Astrocyte (in vitro differentiated cells and primary cell): ENCODE measurements at regions not wholly inside any gene's neighbourhood (a gene's known extent, or its start where the extent isn't known, plus 50 kb on each side); places are given as distances from the start of the nearest gene placed in this dataset.
A peak's percentile ranks its signal among the peaks of the same experiment; 100 is the strongest.

ENCODE experiments used
- DNase-seq: peaks from one replicate; pipeline ENCODE4 v3.0.0-alpha.2; 2010; ENCODE audit warnings: low read depth
- FAIRE-seq: peaks from 2 replicates; lab custom pipeline; 2011; peaks lifted over from hg19 to GRCh38; lab: Jason Lieb, UNC
- H2AFZ ChIP-seq: 2 replicates; pipeline ENCODE4 v1.6.0; 2012; ENCODE audit warnings: low read depth, low read length, inconsistent platforms
- H3K27ac ChIP-seq: 2 replicates; pipeline ENCODE4 v1.5.1; 2011; ENCODE audit warnings: low read depth, low read length, inconsistent platforms
- H3K27me3 ChIP-seq: 2 replicates; pipeline ENCODE4 v1.6.0; 2011; ENCODE audit warnings: low read length, inconsistent platforms; ENCODE audit not compliant: insufficient read depth
- H3K36me3 ChIP-seq: 2 replicates; pipeline ENCODE4 v1.5.1; 2011; ENCODE audit warnings: low read length, inconsistent platforms; ENCODE audit not compliant: insufficient read depth
- H3K4me1 ChIP-seq: 2 replicates; pipeline ENCODE4 v1.5.1; 2011; ENCODE audit warnings: low read length, inconsistent platforms; ENCODE audit not compliant: insufficient read depth
- H3K4me2 ChIP-seq: 2 replicates; pipeline ENCODE4 v1.6.0; 2012; ENCODE audit warnings: low read length, inconsistent platforms
- H3K4me3 ChIP-seq: 2 replicates; pipeline ENCODE4 v1.5.1; 2011; ENCODE audit warnings: low read depth, mild to moderate bottlenecking, low read length, inconsistent platforms; ENCODE audit not compliant: insufficient read depth
- H3K79me2 ChIP-seq: 2 replicates; pipeline ENCODE4 v1.6.0; 2012; ENCODE audit warnings: mild to moderate bottlenecking, low read length, inconsistent platforms; ENCODE audit not compliant: insufficient read depth
- H3K9ac ChIP-seq: 2 replicates; pipeline ENCODE4 v1.6.0; 2012; ENCODE audit warnings: mild to moderate bottlenecking, low read length, inconsistent platforms
- H3K9me3 ChIP-seq: 2 replicates; pipeline ENCODE4 v1.5.1; 2012; ENCODE audit warnings: low read depth, mild to moderate bottlenecking, low read length, inconsistent platforms; ENCODE audit not compliant: insufficient read depth
- H4K20me1 ChIP-seq: 2 replicates; pipeline ENCODE4 v1.6.0; 2012; ENCODE audit warnings: low read length, inconsistent platforms; ENCODE audit not compliant: insufficient read depth
- H3K27ac Mint-ChIP-seq: one replicate; pipeline ENCODE4 v1.8.0; 2021; ENCODE audit warnings: mild to moderate bottlenecking, mixed read lengths; ENCODE audit not compliant: unreplicated experiment
- H3K27me3 Mint-ChIP-seq: one replicate; pipeline ENCODE4 v1.8.0; 2021; ENCODE audit warnings: low read depth, mixed read lengths; ENCODE audit not compliant: unreplicated experiment
- H3K36me3 Mint-ChIP-seq: one replicate; pipeline ENCODE4 v1.8.0; 2021; ENCODE audit warnings: low read depth, mixed read lengths; ENCODE audit not compliant: unreplicated experiment
- H3K4me1 Mint-ChIP-seq: one replicate; pipeline ENCODE4 v1.8.0; 2021; ENCODE audit warnings: low read depth, mixed read lengths; ENCODE audit not compliant: unreplicated experiment
- H3K4me3 Mint-ChIP-seq: one replicate; pipeline ENCODE4 v1.8.0; 2021; ENCODE audit warnings: mild to moderate bottlenecking, moderate library complexity, mixed read lengths; ENCODE audit not compliant: unreplicated experiment
- H3K9me3 Mint-ChIP-seq: one replicate; pipeline ENCODE4 v1.8.0; 2021; ENCODE audit warnings: mild to moderate bottlenecking, mixed read lengths; ENCODE audit not compliant: unreplicated experiment
- EZH2 ChIP-seq: IDR thresholded peaks from 2 replicates; pipeline ENCODE4 v1.6.1; 2012; ENCODE audit warnings: mild to moderate bottlenecking, low read length, inconsistent platforms; ENCODE audit not compliant: insufficient read depth
- TF ChIP-seq, protein P1 (sequence below): IDR thresholded peaks from 2 replicates; pipeline ENCODE4 v1.5.1; 2011; ENCODE audit warnings: low read depth, mild to moderate bottlenecking, inconsistent platforms, low read length, moderate library complexity; ENCODE audit not compliant: insufficient read depth

DNA sequence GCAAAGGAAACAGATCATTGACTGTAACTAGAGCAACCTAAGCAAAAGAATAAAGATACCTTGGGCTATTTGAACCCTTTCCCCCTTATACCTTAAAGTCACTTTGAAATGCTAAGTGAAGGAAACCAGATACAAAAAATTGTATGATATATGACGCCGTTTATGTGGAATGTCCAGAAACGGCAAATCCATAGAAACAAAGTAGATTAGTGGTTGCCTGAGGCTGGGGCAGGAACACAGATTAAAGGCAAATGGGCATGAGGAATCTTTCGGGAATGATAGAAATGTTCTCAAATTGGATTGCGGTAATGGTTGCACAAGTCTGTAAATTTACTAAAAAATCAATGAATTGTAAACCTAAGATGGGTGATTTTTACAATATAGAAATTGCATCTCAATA is 160.1 kb upstream of the CCDC54 start:
- Histone ChIP-seq H3K79me2 (no peaks in the 10 kb centered on the region), H3K27me3 (no peaks in the 10 kb centered on the region), H2AFZ (no peak overlapping the region), H3K27ac (peak overlapping the region; percentile 97), H3K9ac (peak overlapping the region; percentile 83), H3K36me3 (no peaks in the 10 kb centered on the region), H3K4me3 (peak overlapping the region; percentile 18), H3K9me3 (no peaks in the 10 kb centered on the region), H3K4me2 (peak overlapping the region; percentile 77), H3K4me1 (peaks cover 29% of the 10 kb centered on the region), H4K20me1 (no peaks in the 10 kb centered on the region)
- Mint-ChIP-seq H3K27ac (peak overlapping the region; percentile 29), H3K4me3 (no peak overlapping the region), H3K27me3 (no peaks in the 10 kb centered on the region), H3K36me3 (no peaks in the 10 kb centered on the region), H3K9me3 (peaks cover 2% of the 10 kb centered on the region), H3K4me1 (peaks cover 36% of the 10 kb centered on the region)
- DNase-seq (peak; percentile 94), FAIRE-seq (peak; percentile 92)
- TF ChIP-seq EZH2, result no peak
- TF ChIP-seq, protein P1, sequence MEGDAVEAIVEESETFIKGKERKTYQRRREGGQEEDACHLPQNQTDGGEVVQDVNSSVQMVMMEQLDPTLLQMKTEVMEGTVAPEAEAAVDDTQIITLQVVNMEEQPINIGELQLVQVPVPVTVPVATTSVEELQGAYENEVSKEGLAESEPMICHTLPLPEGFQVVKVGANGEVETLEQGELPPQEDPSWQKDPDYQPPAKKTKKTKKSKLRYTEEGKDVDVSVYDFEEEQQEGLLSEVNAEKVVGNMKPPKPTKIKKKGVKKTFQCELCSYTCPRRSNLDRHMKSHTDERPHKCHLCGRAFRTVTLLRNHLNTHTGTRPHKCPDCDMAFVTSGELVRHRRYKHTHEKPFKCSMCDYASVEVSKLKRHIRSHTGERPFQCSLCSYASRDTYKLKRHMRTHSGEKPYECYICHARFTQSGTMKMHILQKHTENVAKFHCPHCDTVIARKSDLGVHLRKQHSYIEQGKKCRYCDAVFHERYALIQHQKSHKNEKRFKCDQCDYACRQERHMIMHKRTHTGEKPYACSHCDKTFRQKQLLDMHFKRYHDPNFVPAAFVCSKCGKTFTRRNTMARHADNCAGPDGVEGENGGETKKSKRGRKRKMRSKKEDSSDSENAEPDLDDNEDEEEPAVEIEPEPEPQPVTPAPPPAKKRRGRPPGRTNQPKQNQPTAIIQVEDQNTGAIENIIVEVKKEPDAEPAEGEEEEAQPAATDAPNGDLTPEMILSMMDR, result no peak

DNA sequence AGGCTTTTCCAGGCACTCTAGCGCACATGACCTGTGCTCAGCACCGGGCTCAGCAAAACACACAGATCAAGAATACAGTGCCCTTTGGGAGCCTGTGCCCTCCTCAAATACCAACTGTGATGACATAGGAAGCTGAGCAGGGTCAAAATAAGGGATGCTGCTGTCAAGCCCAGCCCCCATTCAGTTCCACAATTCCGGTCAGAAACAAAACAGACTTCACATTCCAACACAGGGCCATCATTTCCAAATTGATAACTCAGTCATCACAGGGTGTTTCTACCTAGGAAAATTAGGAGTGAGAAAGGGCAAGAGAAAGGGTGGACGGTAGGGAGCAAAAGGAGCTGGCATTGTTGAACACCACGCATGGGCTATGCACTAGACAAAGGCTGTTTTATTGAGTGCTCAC is 158.4 kb upstream of the CCDC54 start:
- H3K4me2 ChIP-seq, result peak overlapping the region; percentile 8
- Mint-ChIP-seq H3K27ac (peak overlapping the region; percentile 75), H3K4me1 (peaks cover 29% of the 10 kb centered on the region), H3K36me3 (no peaks in the 10 kb centered on the region), H3K9me3 (peaks cover 2% of the 10 kb centered on the region), H3K27me3 (no peaks in the 10 kb centered on the region), H3K4me3 (peak overlapping the region; percentile 47)
- peaks cover 31% of the 10 kb centered on the region for H3K4me1 ChIP-seq
- no peaks in the 10 kb centered on the region for H3K79me2 ChIP-seq
- H4K20me1 ChIP-seq, result no peaks in the 10 kb centered on the region
- H3K36me3 ChIP-seq, result no peaks in the 10 kb centered on the region
- no peaks in the 10 kb centered on the region for H3K9me3 ChIP-seq
- peak overlapping the region; percentile 58 for H2AFZ ChIP-seq
- no peaks in the 10 kb centered on the region for H3K27me3 ChIP-seq
- FAIRE-seq, result no peak
- H3K9ac ChIP-seq, result no peak overlapping the region
- no peak overlapping the region for H3K27ac ChIP-seq
- no peak for DNase-seq
- no peak for TF ChIP-seq EZH2
- TF ChIP-seq, protein P1, result no peak
- H3K4me3 ChIP-seq, result no peak overlapping the region

DNA sequence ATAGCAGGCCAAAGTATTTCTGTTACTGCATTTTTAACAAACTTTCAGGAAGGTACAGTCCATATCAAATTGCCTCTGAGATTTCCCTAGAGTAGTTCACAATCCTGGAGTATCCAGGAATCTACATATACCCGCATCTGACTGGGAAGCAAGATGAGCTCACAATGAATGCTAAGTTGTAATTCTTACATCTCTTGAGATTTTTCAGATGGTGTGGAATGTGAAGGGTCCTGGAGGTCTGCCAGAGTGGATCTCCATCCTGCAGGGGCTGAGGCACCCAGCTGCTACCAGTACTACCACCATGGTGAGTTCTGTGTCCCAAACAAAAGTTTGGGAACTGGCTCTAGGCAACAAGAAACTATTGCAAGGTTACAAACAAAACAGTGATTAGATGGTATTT is 156.7 kb upstream of the CCDC54 start:
- no peak overlapping the region for H2AFZ ChIP-seq
- H3K27me3 Mint-ChIP-seq, result no peaks in the 10 kb centered on the region
- H4K20me1 ChIP-seq, result no peaks in the 10 kb centered on the region
- H3K9ac ChIP-seq, result no peak overlapping the region
- peaks cover 31% of the 10 kb centered on the region for H3K4me1 ChIP-seq
- H3K36me3 ChIP-seq, result no peaks in the 10 kb centered on the region
- FAIRE-seq (no peak), DNase-seq (no peak)
- no peak overlapping the region for H3K4me3 Mint-ChIP-seq
- H3K9me3 ChIP-seq, result no peaks in the 10 kb centered on the region
- H3K27ac ChIP-seq, result no peak overlapping the region
- no peaks in the 10 kb centered on the region for H3K27me3 ChIP-seq
- H3K4me3 ChIP-seq, result no peak overlapping the region
- peaks cover 4% of the 10 kb centered on the region for H3K9me3 Mint-ChIP-seq
- H3K4me2 ChIP-seq, result no peak overlapping the region
- no peaks in the 10 kb centered on the region for H3K79me2 ChIP-seq
- peaks cover 29% of the 10 kb centered on the region for H3K4me1 Mint-ChIP-seq
- H3K36me3 Mint-ChIP-seq, result no peaks in the 10 kb centered on the region
- TF ChIP-seq EZH2, result no peak
- TF ChIP-seq, protein P1, result no peak
- H3K27ac Mint-ChIP-seq, result no peak overlapping the region
